Mesothelial cell of epicardium (in vitro differentiated cells): ENCODE measurements at regions not wholly inside any gene's neighbourhood (a gene's known extent, or its start where the extent isn't known, plus 50 kb on each side); places are given as distances from the start of the nearest gene placed in this dataset.

Experiments
- DNase-seq, 2 experiments: peaks; one replicate each; pipeline ENCODE4 v3.0.0; 2021; ENCODE audit warnings: low spot score in 2 of 2; ENCODE audit not compliant: unreplicated experiment in 2 of 2
- H3K27ac Mint-ChIP-seq: 2 replicates; pipeline ENCODE4 v1.8.0; 2021; ENCODE audit warnings: mixed read lengths
- H3K27me3 Mint-ChIP-seq: 2 replicates; pipeline ENCODE4 v1.8.0; 2021; ENCODE audit warnings: low read depth, mixed read lengths
- H3K36me3 Mint-ChIP-seq: 2 replicates; pipeline ENCODE4 v1.8.0; 2021; ENCODE audit warnings: mixed read lengths
- H3K4me1 Mint-ChIP-seq: 2 replicates; pipeline ENCODE4 v1.8.0; 2021; ENCODE audit warnings: mixed read lengths
- H3K4me3 Mint-ChIP-seq: 2 replicates; pipeline ENCODE4 v1.8.0; 2021; ENCODE audit warnings: mild to moderate bottlenecking, moderate library complexity, mixed read lengths
- H3K9me3 Mint-ChIP-seq: 2 replicates; pipeline ENCODE4 v1.8.0; 2021; ENCODE audit warnings: mixed read lengths
- TF ChIP-seq, protein P1 (sequence below): fragments of 200-600 bp; sonication (generic); IDR thresholded peaks from one replicate; pipeline ENCODE4 v1.5.0; 2021; ENCODE audit warnings: antibody characterized with exemption; ENCODE audit not compliant: unreplicated experiment

DNA sequence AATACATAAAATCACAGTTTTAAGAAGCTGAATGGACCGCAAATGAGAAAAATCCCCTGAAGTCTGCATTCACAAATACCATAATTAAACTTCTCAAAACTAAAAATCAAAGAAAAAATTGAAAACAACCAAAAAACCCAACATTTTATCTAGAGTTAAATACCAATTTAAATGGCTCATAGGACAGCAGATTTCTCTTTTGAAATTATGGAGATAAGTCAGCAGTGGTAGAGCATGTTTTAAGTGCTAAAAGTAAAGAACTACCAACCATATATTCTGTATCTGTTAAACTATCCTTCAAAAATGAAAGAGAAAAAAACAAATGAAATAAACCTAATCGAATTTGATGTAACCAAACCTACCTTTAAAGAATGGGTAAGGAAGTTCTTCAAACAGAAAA, 862.8 kb downstream of the TAF11L14 start:
- TF ChIP-seq, protein P1, sequence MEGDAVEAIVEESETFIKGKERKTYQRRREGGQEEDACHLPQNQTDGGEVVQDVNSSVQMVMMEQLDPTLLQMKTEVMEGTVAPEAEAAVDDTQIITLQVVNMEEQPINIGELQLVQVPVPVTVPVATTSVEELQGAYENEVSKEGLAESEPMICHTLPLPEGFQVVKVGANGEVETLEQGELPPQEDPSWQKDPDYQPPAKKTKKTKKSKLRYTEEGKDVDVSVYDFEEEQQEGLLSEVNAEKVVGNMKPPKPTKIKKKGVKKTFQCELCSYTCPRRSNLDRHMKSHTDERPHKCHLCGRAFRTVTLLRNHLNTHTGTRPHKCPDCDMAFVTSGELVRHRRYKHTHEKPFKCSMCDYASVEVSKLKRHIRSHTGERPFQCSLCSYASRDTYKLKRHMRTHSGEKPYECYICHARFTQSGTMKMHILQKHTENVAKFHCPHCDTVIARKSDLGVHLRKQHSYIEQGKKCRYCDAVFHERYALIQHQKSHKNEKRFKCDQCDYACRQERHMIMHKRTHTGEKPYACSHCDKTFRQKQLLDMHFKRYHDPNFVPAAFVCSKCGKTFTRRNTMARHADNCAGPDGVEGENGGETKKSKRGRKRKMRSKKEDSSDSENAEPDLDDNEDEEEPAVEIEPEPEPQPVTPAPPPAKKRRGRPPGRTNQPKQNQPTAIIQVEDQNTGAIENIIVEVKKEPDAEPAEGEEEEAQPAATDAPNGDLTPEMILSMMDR: no peak
- no peak for DNase-seq
- Mint-ChIP-seq H3K9me3 (peaks cover 30% of the 10 kb centered on the region), H3K27me3 (no peaks in the 10 kb centered on the region), H3K36me3 (peaks cover 3% of the 10 kb centered on the region), H3K4me1 (peaks cover 2% of the 10 kb centered on the region), H3K27ac (no peak overlapping the region), H3K4me3 (no peak overlapping the region)

DNA sequence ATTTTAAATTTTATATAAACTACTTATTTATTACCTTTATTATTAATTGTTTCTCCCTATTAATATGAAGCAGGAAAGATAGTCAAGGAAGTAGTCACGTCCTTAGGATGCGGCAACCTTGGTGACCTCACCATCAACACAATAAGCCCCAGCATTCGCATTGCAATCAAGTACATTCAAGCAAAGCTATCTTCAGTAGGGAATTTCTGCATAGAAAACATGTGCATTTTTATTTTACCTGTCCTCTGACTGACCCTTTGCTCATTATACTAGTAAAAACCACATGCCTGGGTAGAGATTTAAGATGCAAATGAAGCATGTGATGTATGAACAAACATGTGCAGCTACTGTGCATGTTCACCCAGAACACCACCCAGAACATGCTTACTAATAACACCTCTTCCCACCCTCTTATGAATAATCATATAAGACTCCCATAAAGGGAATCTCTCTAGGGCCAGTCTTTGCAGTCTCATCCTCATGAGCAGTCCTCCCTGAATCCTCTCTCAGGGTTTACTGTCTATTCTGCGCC, 869.6 kb downstream of the TAF11L14 start:
- no peak overlapping the region for H3K27ac Mint-ChIP-seq
- H3K9me3 Mint-ChIP-seq: peaks cover 14% of the 10 kb centered on the region
- no peak overlapping the region for H3K4me3 Mint-ChIP-seq
- TF ChIP-seq, protein P1: no peak
- H3K4me1 Mint-ChIP-seq: peaks cover 9% of the 10 kb centered on the region
- DNase-seq: no peak
- H3K36me3 Mint-ChIP-seq: no peaks in the 10 kb centered on the region
- no peaks in the 10 kb centered on the region for H3K27me3 Mint-ChIP-seq

DNA sequence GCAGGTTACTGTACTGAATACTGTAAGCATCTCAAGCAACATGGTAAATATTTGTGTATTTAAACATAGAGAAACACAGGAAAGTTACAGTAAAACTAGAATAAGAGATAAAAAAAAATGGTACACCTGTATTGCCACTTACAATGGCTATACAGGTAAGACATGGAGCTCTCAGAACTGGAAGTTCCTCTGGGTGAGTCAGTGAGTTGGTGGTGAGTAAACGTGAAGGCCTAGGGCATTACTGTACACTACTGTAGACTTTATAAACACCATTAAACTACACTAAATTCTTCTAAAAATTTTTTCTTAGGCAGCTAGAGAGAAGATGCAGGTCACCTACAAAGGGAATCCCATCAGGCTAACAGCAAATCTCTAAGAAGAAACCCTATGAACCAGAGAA, 872.9 kb downstream of the TAF11L14 start:
- DNase-seq: no peak
- Mint-ChIP-seq H3K27ac (no peak overlapping the region), H3K9me3 (peaks cover 29% of the 10 kb centered on the region), H3K4me3 (no peak overlapping the region), H3K27me3 (no peaks in the 10 kb centered on the region), H3K36me3 (no peaks in the 10 kb centered on the region), H3K4me1 (peaks cover 9% of the 10 kb centered on the region)
- TF ChIP-seq, protein P1: no peak

DNA sequence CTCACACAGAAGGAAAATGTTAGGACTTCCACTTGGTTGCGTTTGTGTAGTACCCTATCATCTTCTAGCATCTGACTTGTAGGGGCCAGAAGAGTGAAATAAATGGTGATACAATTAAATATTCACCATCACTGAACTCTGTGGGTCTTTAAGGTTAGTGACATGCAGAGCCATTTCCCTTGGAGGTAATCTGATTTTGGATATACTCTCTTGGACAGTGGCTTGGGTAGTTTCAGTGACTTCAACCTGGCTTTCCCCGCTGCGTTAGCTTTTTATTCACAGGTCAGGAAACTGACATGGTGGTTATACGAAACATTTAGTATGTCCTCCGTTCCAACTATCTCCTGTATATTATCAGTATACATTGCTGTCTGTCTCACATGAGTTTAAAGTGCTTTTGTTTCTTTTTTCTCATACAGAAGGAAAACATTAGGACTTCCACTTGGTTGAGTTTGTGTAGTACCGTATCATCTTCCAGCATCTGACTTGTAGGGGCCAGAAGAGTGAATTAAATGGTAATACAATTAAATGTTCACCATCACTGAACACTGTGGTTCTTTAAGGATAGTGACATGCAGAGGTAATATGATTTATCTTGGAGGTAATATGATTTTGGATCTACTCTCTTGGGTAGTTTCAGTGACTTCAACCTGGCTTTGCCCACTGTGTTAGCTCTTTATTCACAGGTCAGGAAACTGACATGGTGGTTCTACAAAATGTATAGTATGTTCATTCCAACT, 883.6 kb downstream of the TAF11L14 start:
- no peak overlapping the region for H3K4me3 Mint-ChIP-seq
- no peak for DNase-seq
- H3K4me1 Mint-ChIP-seq: no peaks in the 10 kb centered on the region
- H3K27me3 Mint-ChIP-seq: no peaks in the 10 kb centered on the region
- no peak overlapping the region for H3K27ac Mint-ChIP-seq
- no peaks in the 10 kb centered on the region for H3K36me3 Mint-ChIP-seq
- TF ChIP-seq, protein P1: no peak
- H3K9me3 Mint-ChIP-seq: peaks cover 24% of the 10 kb centered on the region

DNA sequence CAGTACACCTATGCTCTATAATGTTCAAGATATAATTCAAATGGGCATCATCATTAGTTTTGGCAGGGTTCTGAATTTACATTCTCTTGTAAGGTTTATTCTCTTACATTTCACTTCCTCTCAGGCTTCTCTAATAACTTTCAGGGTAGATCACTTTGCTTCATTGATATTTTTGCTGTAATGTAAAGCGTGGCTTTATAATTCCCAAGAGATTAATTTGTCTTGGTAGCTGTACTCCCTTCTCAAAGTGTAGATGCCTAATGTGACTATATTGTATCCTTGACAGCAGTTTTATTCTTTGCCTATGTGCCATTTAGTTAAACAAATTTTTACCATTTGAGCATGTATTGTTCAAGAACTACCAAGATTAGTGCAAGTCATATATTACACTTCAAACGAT, 889.1 kb downstream of the TAF11L14 start:
- DNase-seq: no peak
- no peaks in the 10 kb centered on the region for H3K36me3 Mint-ChIP-seq
- H3K9me3 Mint-ChIP-seq: peaks cover 18% of the 10 kb centered on the region
- no peaks in the 10 kb centered on the region for H3K4me1 Mint-ChIP-seq
- TF ChIP-seq, protein P1: no peak
- no peaks in the 10 kb centered on the region for H3K27me3 Mint-ChIP-seq
- no peak overlapping the region for H3K27ac Mint-ChIP-seq
- H3K4me3 Mint-ChIP-seq: no peak overlapping the region
